D721Med (cell line): ENCODE measurements at regions not wholly inside any gene's neighbourhood (a gene's known extent, or its start where the extent isn't known, plus 50 kb on each side); places are given as distances from the start of the nearest gene placed in this dataset.
"Not testable (repeated sequence)": the region's sequence is repeated elsewhere in the genome, so short reads cannot be mapped to it uniquely, and the experiment has no call there.

Experiments
- DNase-seq: peaks from one replicate; pipeline ENCODE4 v3.0.0; 2011; ENCODE audit warnings: low spot score; ENCODE audit not compliant: insufficient read length
- FAIRE-seq: peaks from 2 replicates; lab custom pipeline; 2011; peaks lifted over from hg19 to GRCh38; lab: Jason Lieb, UNC
- CTCF ChIP-seq: IDR thresholded peaks from 2 replicates; pipeline ENCODE4 v1.5.1; 2012; ENCODE audit warnings: mild to moderate bottlenecking, control low read depth; ENCODE audit not compliant: insufficient read depth; ENCODE audit errors: missing control alignments

- not testable (repeated sequence) for FAIRE-seq, DNase-seq
These were observed 116.1 kb upstream of the GJE1 start for GRCh38 chr6:142016666-142017065.

- DNase-seq, FAIRE-seq: not testable (repeated sequence)
These were observed 117.3 kb upstream of the GJE1 start for GRCh38 chr6:142015463-142015862.

GRCh38 chr6:142015011-142015410, 117.7 kb upstream of the GJE1 start:
- no peak for TF ChIP-seq CTCF
- FAIRE-seq (no peak), DNase-seq (no peak)

GRCh38 chr6:142014515-142014914, 118.2 kb upstream of the GJE1 start:
- FAIRE-seq (no peak), DNase-seq (no peak)
- TF ChIP-seq CTCF = no peak

GRCh38 chr6:142013875-142014495, 118.7 kb upstream of the GJE1 start:
- TF ChIP-seq CTCF = no peak
- DNase-seq (no peak), FAIRE-seq (no peak)

- DNase-seq (no peak), FAIRE-seq (no peak)
- TF ChIP-seq CTCF = no peak
These were observed 119.4 kb upstream of the GJE1 start for GRCh38 chr6:142013287-142013686.

GRCh38 chr6:142011775-142012174, 121.0 kb upstream of the GJE1 start:
- DNase-seq (no peak), FAIRE-seq (no peak)
- no peak for TF ChIP-seq CTCF

GRCh38 chr6:142011156-142011555, 121.6 kb upstream of the GJE1 start:
- TF ChIP-seq CTCF = no peak
- no peak for FAIRE-seq

More at GRCh38 chr6:142011156-142011555, 121.6 kb upstream of the GJE1 start:
- DNase-seq = no peak
